Ovary (tissue), 7 donors: ENCODE measurements at regions not wholly inside any gene's neighbourhood (a gene's known extent, or its start where the extent isn't known, plus 50 kb on each side); places are given as distances from the start of the nearest gene placed in this dataset.

ENCODE experiments used
- DNase-seq, 5 donors: peaks; one replicate each; pipeline ENCODE4 v3.0.0-alpha.2; 2019 to 2020
- H3K27ac ChIP-seq, 2 donors: fragments of 200-600 bp; one replicate each; pipeline versions ENCODE4 v1.5.1 to v1.8.0; 2019 to 2022
- H3K27me3 ChIP-seq: fragments of 200-600 bp; one replicate; pipeline ENCODE4 v1.8.0; 2022
- H3K36me3 ChIP-seq: fragments of 200-600 bp; sonication (generic); one replicate; pipeline ENCODE4 v1.5.1; 2019
- H3K4me1 ChIP-seq: one replicate; pipeline ENCODE4 v1.8.1; 2013; ENCODE audit warnings: mild to moderate bottlenecking, moderate library complexity; ENCODE audit not compliant: insufficient read depth
- H3K4me3 ChIP-seq: fragments of 200-600 bp; sonication (generic); one replicate; pipeline ENCODE4 v1.5.1; 2017
- H3K9me3 ChIP-seq, 2 donors: fragments of 200-600 bp in 1 of 2; sonication (generic) in 1 of 2; one replicate each; pipeline versions ENCODE4 v1.5.1 to v1.8.1; 2013 to 2019; ENCODE audit warnings: mild to moderate bottlenecking in 1 of 2, moderate library complexity in 1 of 2
- EP300 ChIP-seq: sonication (generic); formaldehyde crosslinking; IDR thresholded peaks from one replicate; pipeline ENCODE4 v1.6.1; 2017; ENCODE audit warnings: antibody characterized with exemption
- POLR2A ChIP-seq: fragments of 450-650 bp; IDR thresholded peaks from one replicate; pipeline ENCODE4 v1.6.1; 2017; ENCODE audit warnings: antibody characterized with exemption, mild to moderate bottlenecking, moderate library complexity
- WGBS, 3 donors: extraction: QIAGEN DNeasy Blood & Tissue Kit in 1 of 3; methylation state at CpG; one replicate each; pipeline versions ENCODE4 v1.1.5 to v1.1.7; 2013 to 2017; 5-methylcytosine and 5-hydroxymethylcytosine counted together
- intact Hi-C, 4 donors: fragments of 100-400 bp; cut with DNase I; formaldehyde crosslinking; loops; one replicate each; pipeline versions ENCODE4 v1.11.0 to v1.15.1; 2022 to 2023
- TF ChIP-seq, protein P1 (sequence below), 3 donors: fragments of 450-650 bp in 2 of 3; fragments of 200-600 bp in 1 of 3; IDR thresholded peaks; one replicate each; pipeline versions ENCODE4 v1.5.1 to v1.8.0; 2016 to 2022; ENCODE audit warnings: antibody characterized with exemption in 3 of 3, mild to moderate bottlenecking in 1 of 3
- donor health status: DM: no; HTN: no; CAD: no; lungs with moderate emphysema.
- donor health status: DM: no; HTN: no; CAD: no.
- donor health status: Bipolar disorder and iron deficiency.
- donor health status: DM: no; HTN: no; CAD: no.
- donor health status: DM: yes; HTN: yes; CAD: no.

DNA sequence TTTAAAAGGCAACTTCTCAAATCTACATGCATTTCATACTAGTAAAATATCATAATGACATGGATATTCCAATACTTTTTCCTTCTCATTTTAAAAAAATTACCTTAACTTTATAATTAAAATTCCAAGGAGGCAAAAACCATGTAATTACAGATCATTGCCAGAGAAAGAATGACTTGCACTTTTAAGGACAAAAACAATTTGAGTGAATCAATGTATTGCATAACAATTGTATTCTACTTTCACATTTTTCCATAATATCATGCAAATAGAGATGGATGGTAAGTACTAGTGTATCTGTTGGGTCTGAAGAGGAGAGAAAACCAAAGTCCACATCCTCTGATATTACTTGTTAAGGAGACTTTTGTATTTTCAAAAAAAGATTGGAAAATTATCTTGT, 89.5 kb upstream of the NCK2 start:
- H3K4me1 ChIP-seq: no peaks in the 10 kb centered on the region
- no peaks in the 10 kb centered on the region for H3K36me3 ChIP-seq
- no peak overlapping the region for H3K27ac ChIP-seq
- no peak for TF ChIP-seq EP300
- TF ChIP-seq POLR2A: no peak
- TF ChIP-seq, protein P1, sequence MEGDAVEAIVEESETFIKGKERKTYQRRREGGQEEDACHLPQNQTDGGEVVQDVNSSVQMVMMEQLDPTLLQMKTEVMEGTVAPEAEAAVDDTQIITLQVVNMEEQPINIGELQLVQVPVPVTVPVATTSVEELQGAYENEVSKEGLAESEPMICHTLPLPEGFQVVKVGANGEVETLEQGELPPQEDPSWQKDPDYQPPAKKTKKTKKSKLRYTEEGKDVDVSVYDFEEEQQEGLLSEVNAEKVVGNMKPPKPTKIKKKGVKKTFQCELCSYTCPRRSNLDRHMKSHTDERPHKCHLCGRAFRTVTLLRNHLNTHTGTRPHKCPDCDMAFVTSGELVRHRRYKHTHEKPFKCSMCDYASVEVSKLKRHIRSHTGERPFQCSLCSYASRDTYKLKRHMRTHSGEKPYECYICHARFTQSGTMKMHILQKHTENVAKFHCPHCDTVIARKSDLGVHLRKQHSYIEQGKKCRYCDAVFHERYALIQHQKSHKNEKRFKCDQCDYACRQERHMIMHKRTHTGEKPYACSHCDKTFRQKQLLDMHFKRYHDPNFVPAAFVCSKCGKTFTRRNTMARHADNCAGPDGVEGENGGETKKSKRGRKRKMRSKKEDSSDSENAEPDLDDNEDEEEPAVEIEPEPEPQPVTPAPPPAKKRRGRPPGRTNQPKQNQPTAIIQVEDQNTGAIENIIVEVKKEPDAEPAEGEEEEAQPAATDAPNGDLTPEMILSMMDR (IDR thresholded peaks at IDR 0.05): no peak
- no peaks in the 10 kb centered on the region for H3K9me3 ChIP-seq
- no peak for DNase-seq
- H3K4me3 ChIP-seq: no peak overlapping the region
- no peaks in the 10 kb centered on the region for H3K27me3 ChIP-seq
- intact Hi-C loops: no loop called here

DNA sequence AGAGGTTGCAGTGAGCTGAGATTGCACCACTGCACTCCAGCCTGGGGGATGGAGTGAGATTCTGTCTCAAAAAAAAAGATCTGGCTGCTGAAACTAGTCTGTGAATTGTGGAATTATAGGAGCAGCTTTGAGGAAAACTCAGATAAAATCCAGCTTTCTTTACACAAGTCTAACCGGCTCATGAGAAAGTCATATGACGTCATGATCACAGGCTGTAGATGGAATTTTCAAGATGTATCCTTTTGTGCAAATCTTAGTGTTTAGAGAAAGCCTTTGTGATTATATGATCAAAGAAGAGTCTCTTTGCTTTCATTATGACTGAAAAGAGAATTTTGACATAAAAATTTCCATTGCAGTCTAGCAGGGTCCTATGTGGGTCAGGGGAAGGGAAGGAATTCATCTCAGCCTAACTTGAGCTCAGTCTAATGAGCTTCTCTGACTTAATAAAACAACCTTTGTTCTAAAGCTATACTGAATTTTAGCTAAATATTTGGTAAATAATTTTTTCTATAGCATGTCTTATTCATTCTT, 90.2 kb upstream of the NCK2 start:
- intact Hi-C loops: no loop called here

DNA sequence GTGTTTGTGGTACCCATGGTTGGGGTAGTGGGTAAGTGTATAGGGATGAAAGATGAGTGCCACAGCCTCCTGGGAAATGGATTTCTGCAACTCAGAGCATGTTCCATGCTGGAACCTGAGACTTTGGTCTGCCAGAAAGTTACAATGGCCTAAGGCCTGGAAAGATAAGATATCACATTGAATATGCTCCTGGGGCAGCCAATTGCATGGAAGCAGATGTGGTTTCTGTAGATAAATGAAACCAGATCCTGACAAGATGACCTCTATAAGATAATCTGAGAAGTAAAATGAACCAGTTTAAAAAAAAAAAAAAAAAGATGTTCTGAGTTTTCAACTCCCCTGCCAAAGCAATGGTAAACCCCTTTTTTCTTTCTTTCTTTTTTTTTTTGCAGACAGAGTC, 91.4 kb upstream of the NCK2 start:
- TF ChIP-seq, protein P1 (IDR thresholded peaks at IDR 0.05): no peak
- TF ChIP-seq EP300 (no peak), POLR2A (no peak)
- Histone ChIP-seq H3K27me3 (no peaks in the 10 kb centered on the region), H3K9me3 (no peaks in the 10 kb centered on the region), H3K36me3 (no peaks in the 10 kb centered on the region), H3K27ac (no peak overlapping the region), H3K4me3 (no peak overlapping the region), H3K4me1 (no peaks in the 10 kb centered on the region)
- intact Hi-C loops: loop anchor here in 1 of 4 donors (2.0 kb wide), 1 partner anchor 43 kb away; no protein-coding TSS in a partner anchor
- no peak for DNase-seq

More for the DNA sequence above, 90.2 kb upstream of the NCK2 start:
- Histone ChIP-seq H3K4me1 (no peaks in the 10 kb centered on the region), H3K4me3 (no peak overlapping the region), H3K27me3 (no peaks in the 10 kb centered on the region), H3K9me3 (no peaks in the 10 kb centered on the region), H3K36me3 (no peaks in the 10 kb centered on the region), H3K27ac (no peak overlapping the region)
- WGBS, 3 donors: 68 to 91% (median 85%) methylated on average over 2 of the region's 2 CpGs
- TF ChIP-seq EP300 (no peak), POLR2A (no peak)
- TF ChIP-seq, protein P1 (IDR thresholded peaks at IDR 0.05): no peak
- DNase-seq: no peak

DNA sequence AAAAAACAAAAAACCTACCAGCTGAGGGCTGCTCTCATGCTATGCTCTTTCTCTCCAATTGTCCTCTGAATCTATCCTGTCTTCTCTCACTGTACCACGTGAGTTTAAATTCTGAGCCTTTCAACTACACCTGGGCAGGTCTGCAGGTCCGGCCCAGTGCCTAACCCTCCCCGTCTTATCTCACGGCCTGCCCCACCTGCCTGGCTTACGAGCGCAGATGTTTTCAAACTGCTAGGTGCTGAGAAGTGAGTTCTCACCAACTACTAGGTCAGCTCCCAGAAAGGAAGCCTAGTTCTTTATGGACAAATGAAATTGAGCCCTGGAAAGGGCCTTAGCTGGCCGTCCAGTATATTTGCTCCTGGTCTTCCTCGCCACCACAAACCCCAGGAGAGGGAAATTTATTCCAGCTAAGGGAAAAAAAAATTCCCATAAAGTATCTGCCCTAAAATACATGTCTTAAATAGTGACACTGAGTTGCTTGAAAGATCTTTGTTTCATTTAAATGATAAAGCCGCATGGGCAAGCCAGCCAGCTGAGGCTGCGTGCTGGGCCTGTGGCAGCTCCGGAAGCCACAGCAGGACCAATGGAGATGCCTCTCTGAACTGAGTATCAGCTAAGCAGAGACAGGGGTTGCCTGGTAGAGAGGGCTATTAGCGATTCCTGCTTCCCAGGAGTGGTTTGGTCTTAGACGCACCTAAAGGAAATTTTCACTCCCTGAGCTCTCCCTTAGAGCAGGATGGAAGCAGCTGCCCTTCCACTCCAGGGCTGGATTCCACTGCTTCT, 92.5 kb upstream of the NCK2 start:
- H3K27me3 ChIP-seq: no peaks in the 10 kb centered on the region
- H3K4me1 ChIP-seq: no peaks in the 10 kb centered on the region
- TF ChIP-seq POLR2A: no peak
- TF ChIP-seq, protein P1 (IDR thresholded peaks at IDR 0.05): no peak
- TF ChIP-seq EP300: no peak
- H3K36me3 ChIP-seq: no peaks in the 10 kb centered on the region
- H3K27ac ChIP-seq: no peak overlapping the region
- intact Hi-C loops: loop anchor here in 1 of 4 donors (2.0 kb wide), 1 partner anchor 45 kb away; no protein-coding TSS in a partner anchor
- 93 to 99% (median 97%) methylated on average over 13 of the region's 13 CpGs for WGBS, 3 donors
- H3K9me3 ChIP-seq: no peaks in the 10 kb centered on the region
- no peak overlapping the region for H3K4me3 ChIP-seq
- no peak for DNase-seq
